ENCODE measurements at regions not wholly inside any gene's neighbourhood (a gene's known extent, or its start where the extent isn't known, plus 50 kb on each side); places are given as distances from the start of the nearest gene placed in this dataset.

DNA sequence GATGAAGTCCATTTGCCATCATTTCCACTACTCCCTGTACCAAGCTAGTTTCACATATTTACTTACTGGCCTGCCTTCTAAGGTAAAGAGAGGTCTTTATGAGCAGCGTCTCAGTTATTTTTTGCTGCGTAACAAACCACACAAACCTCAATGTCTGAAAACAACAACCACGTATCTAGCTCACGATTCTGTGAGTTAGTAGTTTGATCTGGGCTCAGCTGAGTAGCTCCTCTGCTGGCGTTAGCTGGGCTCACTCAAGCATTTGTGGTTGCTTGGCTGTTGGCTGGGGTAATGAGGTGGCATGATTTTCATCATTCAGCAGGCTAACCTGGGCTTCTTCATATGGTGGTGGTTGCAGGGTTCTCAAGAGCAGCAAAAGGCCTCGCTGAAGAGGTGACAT is 225.4 kb downstream of the FOXD2 start:
- no peak for TF ChIP-seq POLR2A (IDR thresholded peaks at IDR 0.05)
- TF ChIP-seq, protein P1, sequence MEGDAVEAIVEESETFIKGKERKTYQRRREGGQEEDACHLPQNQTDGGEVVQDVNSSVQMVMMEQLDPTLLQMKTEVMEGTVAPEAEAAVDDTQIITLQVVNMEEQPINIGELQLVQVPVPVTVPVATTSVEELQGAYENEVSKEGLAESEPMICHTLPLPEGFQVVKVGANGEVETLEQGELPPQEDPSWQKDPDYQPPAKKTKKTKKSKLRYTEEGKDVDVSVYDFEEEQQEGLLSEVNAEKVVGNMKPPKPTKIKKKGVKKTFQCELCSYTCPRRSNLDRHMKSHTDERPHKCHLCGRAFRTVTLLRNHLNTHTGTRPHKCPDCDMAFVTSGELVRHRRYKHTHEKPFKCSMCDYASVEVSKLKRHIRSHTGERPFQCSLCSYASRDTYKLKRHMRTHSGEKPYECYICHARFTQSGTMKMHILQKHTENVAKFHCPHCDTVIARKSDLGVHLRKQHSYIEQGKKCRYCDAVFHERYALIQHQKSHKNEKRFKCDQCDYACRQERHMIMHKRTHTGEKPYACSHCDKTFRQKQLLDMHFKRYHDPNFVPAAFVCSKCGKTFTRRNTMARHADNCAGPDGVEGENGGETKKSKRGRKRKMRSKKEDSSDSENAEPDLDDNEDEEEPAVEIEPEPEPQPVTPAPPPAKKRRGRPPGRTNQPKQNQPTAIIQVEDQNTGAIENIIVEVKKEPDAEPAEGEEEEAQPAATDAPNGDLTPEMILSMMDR (IDR thresholded peaks at IDR 0.05), result no peak

Data from esophagus squamous epithelium (tissue), 4 donors.